ENCODE measurements at regions not wholly inside any gene's neighbourhood (a gene's known extent, or its start where the extent isn't known, plus 50 kb on each side); places are given as distances from the start of the nearest gene placed in this dataset.

DNA sequence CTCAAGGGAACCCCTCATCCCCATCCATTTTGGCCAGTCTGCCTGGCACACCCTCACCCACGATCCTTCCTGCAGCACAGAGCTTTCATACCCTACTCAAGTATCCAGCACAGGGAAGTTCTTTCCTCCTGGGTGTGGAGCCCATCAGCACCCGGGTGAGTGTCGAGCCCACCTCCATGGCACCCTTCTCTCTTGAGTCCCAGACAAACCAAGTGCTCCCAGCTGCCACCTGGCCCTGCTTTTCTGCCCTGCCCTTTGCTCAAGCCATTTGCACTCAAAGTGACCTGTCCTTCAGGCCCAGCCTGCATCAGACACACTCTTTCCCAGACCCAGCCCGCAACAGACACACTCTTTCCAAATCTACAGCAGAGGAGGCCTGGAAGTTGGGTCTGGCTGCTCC, 257.2 kb downstream of the DLL1 start:
- H3K9me3 Mint-ChIP-seq, result peaks cover 39% of the 10 kb centered on the region
- Histone ChIP-seq H4K20me1 (replicated peaks; ENCODE audit: insufficient read depth) (no peaks in the 10 kb centered on the region), H3F3A (replicated peaks; ENCODE audit: low read depth) (no peaks in the 10 kb centered on the region), H3K79me2 (replicated peaks; ENCODE audit: insufficient read depth) (no peaks in the 10 kb centered on the region), H3K4me3 (no peak overlapping the region), H2AFZ (no peak overlapping the region), H3K4me2 (no peak overlapping the region), H3K4me1 (ENCODE audit: insufficient read depth) (no peaks in the 10 kb centered on the region; the same call in 1 of the 2 replicates), H3K9me2 (ENCODE audit: insufficient read depth) (no peaks in the 10 kb centered on the region; the same call in 1 of the 2 replicates), H3K27me3 (ENCODE audit: insufficient read depth) (no peaks in the 10 kb centered on the region), H3K27ac (ENCODE audit: low read depth) (no peak overlapping the region), H3K36me3 (ENCODE audit: insufficient read depth) (0 out of 2 replicates have a peak, but pooled peaks cover 6% of the 10 kb centered on the region)
- H3K27me3 Mint-ChIP-seq (ENCODE audit: insufficient read depth, low read depth, poor library complexity), result peaks cover 17% of the 10 kb centered on the region
- ATAC-seq (no peak), DNase-seq (ENCODE audit: low spot score) (no peak)
- no peak overlapping the region for H3K27ac Mint-ChIP-seq
- peaks cover 28% of the 10 kb centered on the region for H3K36me3 Mint-ChIP-seq (ENCODE audit: low read depth)
- H3K4me1 Mint-ChIP-seq, result peaks cover 18% of the 10 kb centered on the region
- TF ChIP-seq JUNB (IDR thresholded peaks at IDR 0.05; ENCODE audit: unreplicated experiment), result no peak
- no peak for TF ChIP-seq CREB1 (CRISPR knock-in tag; IDR thresholded peaks at IDR 0.05; ENCODE audit: low read depth)
- no peak for TF ChIP-seq EZH2phosphoT487 (IDR thresholded peaks at IDR 0.05; ENCODE audit: unreplicated experiment)
- H3K4me3 Mint-ChIP-seq, result no peak overlapping the region

DNA sequence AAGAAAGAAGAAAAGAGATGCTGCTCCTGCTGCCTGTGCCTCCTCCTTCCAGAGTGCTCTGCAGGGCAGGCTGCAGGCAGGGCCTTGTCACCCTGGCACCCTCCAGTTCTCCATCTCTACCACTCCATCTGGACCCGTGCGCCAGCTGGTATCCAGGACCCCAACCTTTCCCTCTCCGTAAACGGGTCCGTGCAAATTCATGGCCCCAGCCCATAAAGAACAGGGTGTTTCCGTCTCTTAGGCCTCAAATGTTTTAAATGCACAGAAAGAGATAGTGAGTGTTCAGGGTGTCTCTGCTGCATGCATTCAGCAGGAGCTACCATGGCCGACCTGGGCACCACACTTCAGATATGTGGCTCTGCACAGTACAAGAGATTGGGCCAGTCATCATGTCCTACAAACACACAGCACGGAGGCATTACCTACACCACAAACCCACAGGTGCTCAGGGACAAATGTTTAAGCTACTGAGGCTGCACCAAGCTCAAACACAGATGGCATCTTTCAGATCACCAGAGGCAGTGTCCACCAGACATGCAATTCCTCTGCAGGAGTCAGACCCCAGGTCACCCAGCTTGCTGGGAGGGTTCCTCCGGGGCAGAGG, 258.1 kb downstream of the DLL1 start:
- Mint-ChIP-seq H3K27ac (no peak overlapping the region), H3K4me1 (peaks cover 13% of the 10 kb centered on the region), H3K27me3 (ENCODE audit: insufficient read depth, low read depth, poor library complexity) (peaks cover 13% of the 10 kb centered on the region), H3K4me3 (no peak overlapping the region), H3K9me3 (peaks cover 40% of the 10 kb centered on the region), H3K36me3 (ENCODE audit: low read depth) (peaks cover 29% of the 10 kb centered on the region)
- Histone ChIP-seq H3K27me3 (ENCODE audit: insufficient read depth) (no peaks in the 10 kb centered on the region), H3K4me2 (no peak overlapping the region), H3F3A (replicated peaks; ENCODE audit: low read depth) (no peaks in the 10 kb centered on the region), H3K4me1 (ENCODE audit: insufficient read depth) (no peaks in the 10 kb centered on the region; the same call in 1 of the 2 replicates), H3K36me3 (ENCODE audit: insufficient read depth) (0 out of 2 replicates have a peak, but pooled peaks cover 6% of the 10 kb centered on the region), H3K4me3 (no peak overlapping the region), H3K79me2 (replicated peaks; ENCODE audit: insufficient read depth) (no peaks in the 10 kb centered on the region), H2AFZ (no peak overlapping the region), H3K27ac (ENCODE audit: low read depth) (no peak overlapping the region), H3K9me2 (ENCODE audit: insufficient read depth) (peaks cover 6% of the 10 kb centered on the region; the same call in 1 of the 2 replicates), H4K20me1 (replicated peaks; ENCODE audit: insufficient read depth) (no peaks in the 10 kb centered on the region)
- no peak for TF ChIP-seq CREB1 (CRISPR knock-in tag; IDR thresholded peaks at IDR 0.05; ENCODE audit: low read depth)
- TF ChIP-seq, protein P1, sequence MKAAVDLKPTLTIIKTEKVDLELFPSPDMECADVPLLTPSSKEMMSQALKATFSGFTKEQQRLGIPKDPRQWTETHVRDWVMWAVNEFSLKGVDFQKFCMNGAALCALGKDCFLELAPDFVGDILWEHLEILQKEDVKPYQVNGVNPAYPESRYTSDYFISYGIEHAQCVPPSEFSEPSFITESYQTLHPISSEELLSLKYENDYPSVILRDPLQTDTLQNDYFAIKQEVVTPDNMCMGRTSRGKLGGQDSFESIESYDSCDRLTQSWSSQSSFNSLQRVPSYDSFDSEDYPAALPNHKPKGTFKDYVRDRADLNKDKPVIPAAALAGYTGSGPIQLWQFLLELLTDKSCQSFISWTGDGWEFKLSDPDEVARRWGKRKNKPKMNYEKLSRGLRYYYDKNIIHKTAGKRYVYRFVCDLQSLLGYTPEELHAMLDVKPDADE (IDR thresholded peaks at IDR 0.05), result no peak
- TF ChIP-seq POLR2AphosphoS5 (IDR thresholded peaks at IDR 0.05; ENCODE audit: low read depth), result no peak
- no peak for TF ChIP-seq EZH2 (IDR thresholded peaks at IDR 0.05; ENCODE audit: low read depth, unreplicated experiment)
- DNase-seq (ENCODE audit: low spot score) (no peak), ATAC-seq (no peak)

DNA sequence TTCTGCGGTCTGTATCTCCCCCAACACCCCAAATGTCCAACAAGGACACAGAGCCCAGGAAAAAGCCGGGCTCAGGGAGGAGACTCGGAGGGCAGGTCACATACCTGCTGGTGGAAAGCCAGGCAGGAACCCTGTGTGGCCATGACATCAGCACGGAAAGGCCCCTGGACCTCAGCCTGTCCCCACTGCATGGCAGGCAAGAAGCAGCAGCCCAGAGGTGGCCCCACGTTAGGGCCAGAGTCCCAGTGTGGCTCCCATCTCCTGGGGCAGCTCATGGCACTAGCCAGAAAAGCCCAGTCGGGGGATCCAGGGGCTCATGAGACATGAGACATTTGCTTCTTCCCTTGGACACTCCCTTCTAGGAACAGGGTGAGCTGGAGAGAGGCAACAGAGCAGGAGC, 258.7 kb downstream of the DLL1 start:
- ATAC-seq, result no peak
- TF ChIP-seq JUNB (IDR thresholded peaks at IDR 0.05; ENCODE audit: unreplicated experiment), result no peak
- TF ChIP-seq, protein P2, sequence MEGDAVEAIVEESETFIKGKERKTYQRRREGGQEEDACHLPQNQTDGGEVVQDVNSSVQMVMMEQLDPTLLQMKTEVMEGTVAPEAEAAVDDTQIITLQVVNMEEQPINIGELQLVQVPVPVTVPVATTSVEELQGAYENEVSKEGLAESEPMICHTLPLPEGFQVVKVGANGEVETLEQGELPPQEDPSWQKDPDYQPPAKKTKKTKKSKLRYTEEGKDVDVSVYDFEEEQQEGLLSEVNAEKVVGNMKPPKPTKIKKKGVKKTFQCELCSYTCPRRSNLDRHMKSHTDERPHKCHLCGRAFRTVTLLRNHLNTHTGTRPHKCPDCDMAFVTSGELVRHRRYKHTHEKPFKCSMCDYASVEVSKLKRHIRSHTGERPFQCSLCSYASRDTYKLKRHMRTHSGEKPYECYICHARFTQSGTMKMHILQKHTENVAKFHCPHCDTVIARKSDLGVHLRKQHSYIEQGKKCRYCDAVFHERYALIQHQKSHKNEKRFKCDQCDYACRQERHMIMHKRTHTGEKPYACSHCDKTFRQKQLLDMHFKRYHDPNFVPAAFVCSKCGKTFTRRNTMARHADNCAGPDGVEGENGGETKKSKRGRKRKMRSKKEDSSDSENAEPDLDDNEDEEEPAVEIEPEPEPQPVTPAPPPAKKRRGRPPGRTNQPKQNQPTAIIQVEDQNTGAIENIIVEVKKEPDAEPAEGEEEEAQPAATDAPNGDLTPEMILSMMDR (conservative IDR thresholded peaks at IDR 0.05; ENCODE audit: low read depth in 2 of 2), result no peak
- no peak for TF ChIP-seq POLR2AphosphoS5 (IDR thresholded peaks at IDR 0.05; ENCODE audit: low read depth)
- no peak for TF ChIP-seq EZH2 (IDR thresholded peaks at IDR 0.05; ENCODE audit: low read depth, unreplicated experiment)
- no peak for TF ChIP-seq CREB1 (CRISPR knock-in tag; IDR thresholded peaks at IDR 0.05; ENCODE audit: low read depth)
- no peak for TF ChIP-seq ZNF331 (CRISPR knock-in tag; IDR thresholded peaks at IDR 0.05; ENCODE audit: low read depth)
- TF ChIP-seq, protein P1 (IDR thresholded peaks at IDR 0.05), result no peak
- no peak for TF ChIP-seq NANOG (IDR thresholded peaks at IDR 0.05; ENCODE audit: borderline replicate concordance)
- no peak for TF ChIP-seq EZH2phosphoT487 (IDR thresholded peaks at IDR 0.05; ENCODE audit: unreplicated experiment)
- TF ChIP-seq, protein P3, sequence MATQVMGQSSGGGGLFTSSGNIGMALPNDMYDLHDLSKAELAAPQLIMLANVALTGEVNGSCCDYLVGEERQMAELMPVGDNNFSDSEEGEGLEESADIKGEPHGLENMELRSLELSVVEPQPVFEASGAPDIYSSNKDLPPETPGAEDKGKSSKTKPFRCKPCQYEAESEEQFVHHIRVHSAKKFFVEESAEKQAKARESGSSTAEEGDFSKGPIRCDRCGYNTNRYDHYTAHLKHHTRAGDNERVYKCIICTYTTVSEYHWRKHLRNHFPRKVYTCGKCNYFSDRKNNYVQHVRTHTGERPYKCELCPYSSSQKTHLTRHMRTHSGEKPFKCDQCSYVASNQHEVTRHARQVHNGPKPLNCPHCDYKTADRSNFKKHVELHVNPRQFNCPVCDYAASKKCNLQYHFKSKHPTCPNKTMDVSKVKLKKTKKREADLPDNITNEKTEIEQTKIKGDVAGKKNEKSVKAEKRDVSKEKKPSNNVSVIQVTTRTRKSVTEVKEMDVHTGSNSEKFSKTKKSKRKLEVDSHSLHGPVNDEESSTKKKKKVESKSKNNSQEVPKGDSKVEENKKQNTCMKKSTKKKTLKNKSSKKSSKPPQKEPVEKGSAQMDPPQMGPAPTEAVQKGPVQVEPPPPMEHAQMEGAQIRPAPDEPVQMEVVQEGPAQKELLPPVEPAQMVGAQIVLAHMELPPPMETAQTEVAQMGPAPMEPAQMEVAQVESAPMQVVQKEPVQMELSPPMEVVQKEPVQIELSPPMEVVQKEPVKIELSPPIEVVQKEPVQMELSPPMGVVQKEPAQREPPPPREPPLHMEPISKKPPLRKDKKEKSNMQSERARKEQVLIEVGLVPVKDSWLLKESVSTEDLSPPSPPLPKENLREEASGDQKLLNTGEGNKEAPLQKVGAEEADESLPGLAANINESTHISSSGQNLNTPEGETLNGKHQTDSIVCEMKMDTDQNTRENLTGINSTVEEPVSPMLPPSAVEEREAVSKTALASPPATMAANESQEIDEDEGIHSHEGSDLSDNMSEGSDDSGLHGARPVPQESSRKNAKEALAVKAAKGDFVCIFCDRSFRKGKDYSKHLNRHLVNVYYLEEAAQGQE (IDR thresholded peaks at IDR 0.05; ENCODE audit: unreplicated experiment), result no peak

More for the DNA sequence above, 258.7 kb downstream of the DLL1 start:
- Histone ChIP-seq H3K4me3 (no peak overlapping the region), H3K4me2 (no peak overlapping the region), H3K9me2 (ENCODE audit: insufficient read depth) (peaks cover 8% of the 10 kb centered on the region; the same call in 1 of the 2 replicates), H3K36me3 (ENCODE audit: insufficient read depth) (0 out of 2 replicates have a peak, but pooled peaks cover 6% of the 10 kb centered on the region), H3K4me1 (ENCODE audit: insufficient read depth) (no peaks in the 10 kb centered on the region; the same call in 1 of the 2 replicates), H3F3A (replicated peaks; ENCODE audit: low read depth) (no peaks in the 10 kb centered on the region), H4K20me1 (replicated peaks; ENCODE audit: insufficient read depth) (no peaks in the 10 kb centered on the region), H3K79me2 (replicated peaks; ENCODE audit: insufficient read depth) (no peaks in the 10 kb centered on the region), H3K27ac (ENCODE audit: low read depth) (no peak overlapping the region), H2AFZ (no peak overlapping the region), H3K27me3 (ENCODE audit: insufficient read depth) (no peaks in the 10 kb centered on the region)
- Mint-ChIP-seq H3K4me3 (no peak overlapping the region), H3K4me1 (peaks cover 13% of the 10 kb centered on the region), H3K36me3 (ENCODE audit: low read depth) (peaks cover 32% of the 10 kb centered on the region), H3K27ac (no peak overlapping the region), H3K27me3 (ENCODE audit: insufficient read depth, low read depth, poor library complexity) (peaks cover 11% of the 10 kb centered on the region), H3K9me3 (peaks cover 39% of the 10 kb centered on the region)
- no peak for DNase-seq (ENCODE audit: low spot score)

Measured in GM23338 (cell line).